GM12878 (cell line): ENCODE measurements at regions not wholly inside any gene's neighbourhood (a gene's known extent, or its start where the extent isn't known, plus 50 kb on each side); places are given as distances from the start of the nearest gene placed in this dataset.

ENCODE experiments used
- ATAC-seq: fragments of 200-7000 bp; cut with Tn5 transposase; 3 replicates; pipeline ENCODE4 v1.9.1; 2020; ENCODE audit warnings: mild to moderate bottlenecking, moderate library complexity
- BruUV-seq: library from RNA; stranded (reverse); fragments of 400-500 nt; replicated peaks from 2 replicates; lab custom pipeline; 2021; lab: Mats Ljungman, UMichigan
- CTCF ChIA-PET: fragments of 300-600 bp; sonication (Branson Sonifier 250); formaldehyde crosslinking; extraction: SDS; loops from one replicate; lab custom pipeline; 2021; ENCODE audit warnings: inconsistent platforms; lab: Yijun Ruan, JAX
- POLR2A ChIA-PET: fragments of 350-600 bp; formaldehyde crosslinking; extraction: SDS; loops from one replicate; lab custom pipeline; 2021; ENCODE audit warnings: inconsistent platforms; lab: Charles Lee
- RAD21 ChIA-PET: fragments of 300-600 bp; sonication (Branson Sonifier 250); formaldehyde crosslinking; loops from one replicate; lab custom pipeline; 2023; ENCODE audit warnings: antibody characterized with exemption; ENCODE audit not compliant: unreplicated experiment; lab: Charles Lee
- SMC1A ChIA-PET: fragments of 300-600 bp; sonication (Branson Sonifier 250); formaldehyde crosslinking; loops from one replicate; lab custom pipeline; 2023; ENCODE audit not compliant: unreplicated experiment, uncharacterized antibody; lab: Charles Lee
- DNase-seq: peaks from one replicate; pipeline ENCODE4 v3.0.0-alpha.2; 2011; ENCODE audit warnings: low read depth, low spot score
- FAIRE-seq: peaks from 3 replicates; lab custom pipeline; 2011; peaks lifted over from hg19 to GRCh38; lab: Jason Lieb, UNC
- H2AFZ ChIP-seq: 2 replicates; pipeline ENCODE4 v1.6.0; 2011; ENCODE audit warnings: low read depth, low read length, control low read depth; ENCODE audit not compliant: control insufficient read depth
- H3K27ac ChIP-seq: 2 replicates; pipeline ENCODE4 v1.5.1; 2011; ENCODE audit warnings: control low read depth; ENCODE audit not compliant: control insufficient read depth, insufficient read depth
- H3K27me3 ChIP-seq, 2 experiments: replicated peaks in 1 of 2; 2 replicates each; pipeline versions ENCODE4 v1.6.0 to v1.6.1; 2011; ENCODE audit warnings: low read length in 1 of 2; ENCODE audit not compliant: control insufficient read depth in 2 of 2, insufficient read depth in 2 of 2
- H3K36me3 ChIP-seq, 2 experiments: 2 replicates each; pipeline ENCODE4 v1.5.1; 2011; ENCODE audit warnings: low read length in 1 of 2; ENCODE audit not compliant: control insufficient read depth in 2 of 2, insufficient read depth in 2 of 2
- H3K4me1 ChIP-seq: 2 replicates; pipeline ENCODE4 v1.6.1; 2011; ENCODE audit warnings: mild to moderate bottlenecking, low read length, moderate library complexity, mixed read lengths; ENCODE audit not compliant: control insufficient read depth, insufficient read depth
- H3K4me2 ChIP-seq: 2 replicates; pipeline ENCODE4 v1.6.0; 2011; ENCODE audit warnings: control low read depth; ENCODE audit not compliant: control insufficient read depth, insufficient read depth
- H3K4me3 ChIP-seq: fragments of 200-600 bp; sonication (generic); 2 replicates; pipeline ENCODE4 v1.5.1; 2016
- H3K79me2 ChIP-seq: 2 replicates; pipeline ENCODE4 v1.6.0; 2011; ENCODE audit warnings: low read length; ENCODE audit not compliant: control insufficient read depth, insufficient read depth
- H3K9ac ChIP-seq: 2 replicates; pipeline ENCODE4 v1.8.0; 2011; ENCODE audit warnings: low read length, control low read depth, mixed read lengths; ENCODE audit not compliant: control insufficient read depth, insufficient read depth
- H3K9me3 ChIP-seq: replicated peaks from 3 replicates; pipeline ENCODE4 v1.5.1; 2011; ENCODE audit warnings: mild to moderate bottlenecking, low read length; ENCODE audit not compliant: control insufficient read depth, insufficient read depth
- H4K20me1 ChIP-seq: 2 replicates; pipeline ENCODE4 v1.6.0; 2011; ENCODE audit not compliant: control insufficient read depth, insufficient read depth
- ASH2L ChIP-seq: fragments of 300-600, 200-600 bp; sonication (generic); IDR thresholded peaks from 2 replicates; pipeline ENCODE4 v1.6.1; 2017; ENCODE audit warnings: low read depth, mild to moderate bottlenecking, borderline replicate concordance
- CHD2 ChIP-seq: IDR thresholded peaks from 2 replicates; pipeline ENCODE4 v1.6.1; 2011; ENCODE audit warnings: low read depth, low read length, improper control_type of control experiment, borderline replicate concordance
- CTCF ChIP-seq, 3 experiments: IDR thresholded peaks in 2 of 3; conservative IDR thresholded peaks in 1 of 3; 2 replicates each; pipeline ENCODE4 v1.5.1; 2011; ENCODE audit warnings: low read depth in 3 of 3, low read length in 3 of 3, mild to moderate bottlenecking in 3 of 3, control low read depth in 2 of 3, moderate library complexity in 2 of 3, inconsistent platforms in 1 of 3, mixed read lengths in 1 of 3; ENCODE audit not compliant: control insufficient read depth in 2 of 3, insufficient read depth in 1 of 3; ENCODE audit errors: extremely low read depth in 1 of 3
- JUNB ChIP-seq: IDR thresholded peaks from 2 replicates; pipeline ENCODE4 v1.6.1; 2016; ENCODE audit warnings: antibody characterized with exemption, mild to moderate bottlenecking
- JUND ChIP-seq: IDR thresholded peaks from 2 replicates; pipeline ENCODE4 v1.6.1; 2012; ENCODE audit warnings: low read depth, mild to moderate bottlenecking, low read length, improper control_type of control experiment, moderate library complexity
- MEF2A ChIP-seq: IDR thresholded peaks from 2 replicates; pipeline ENCODE4 v1.6.1; 2011; ENCODE audit warnings: low read depth, mild to moderate bottlenecking, low read length, moderate library complexity; ENCODE audit not compliant: insufficient read depth
- MEF2B ChIP-seq: fragments of 450-650 bp; IDR thresholded peaks from 2 replicates; pipeline ENCODE4 v1.6.1; 2018; ENCODE audit warnings: mild to moderate bottlenecking, moderate library complexity; ENCODE audit not compliant: partially characterized antibody, poor library complexity, severe bottlenecking
- MYB ChIP-seq: fragments of 150-350 bp; IDR thresholded peaks from 2 replicates; pipeline ENCODE4 v1.6.1; 2014; ENCODE audit warnings: mild to moderate bottlenecking, low read depth, low read length, borderline replicate concordance
- NR2C1 ChIP-seq: fragments of 450-650 bp; IDR thresholded peaks from 2 replicates; pipeline ENCODE4 v1.6.1; 2017; ENCODE audit warnings: antibody characterized with exemption, mild to moderate bottlenecking, moderate library complexity
- PRDM15 ChIP-seq: fragments of 450-650 bp; formaldehyde crosslinking; IDR thresholded peaks from 2 replicates; pipeline ENCODE4 v1.4.0; 2020; ENCODE audit warnings: mild to moderate bottlenecking, moderate library complexity
- RBBP5 ChIP-seq: fragments of 200-600 bp; sonication (generic); conservative IDR thresholded peaks from 2 replicates; pipeline ENCODE4 v1.6.1; 2016
- REST ChIP-seq: IDR thresholded peaks from 2 replicates; pipeline ENCODE4 v1.6.1; 2012; ENCODE audit warnings: mild to moderate bottlenecking, low read depth, low read length
- SMAD5 ChIP-seq: IDR thresholded peaks from 2 replicates; pipeline ENCODE4 v1.6.1; 2016; ENCODE audit warnings: antibody characterized with exemption, low read depth
- TBL1XR1 ChIP-seq: IDR thresholded peaks from 2 replicates; pipeline ENCODE4 v1.6.1; 2012; ENCODE audit warnings: low read depth, low read length, improper control_type of control experiment
- YBX1 ChIP-seq: fragments of 450-650 bp; IDR thresholded peaks from 2 replicates; pipeline ENCODE4 v1.6.1; 2016; ENCODE audit warnings: antibody characterized with exemption
- ZBED1 ChIP-seq: IDR thresholded peaks from 2 replicates; pipeline ENCODE4 v1.6.1; 2016; ENCODE audit warnings: borderline replicate concordance
- ZSCAN29 ChIP-seq: fragments of 450-650 bp; IDR thresholded peaks from 2 replicates; pipeline ENCODE4 v1.6.1; 2017; ENCODE audit warnings: mild to moderate bottlenecking, moderate library complexity
- WGBS: methylation state at CpG from one replicate; pipeline ENCODE4 v1.1.6; 2016; ENCODE audit warnings: low lambda C conversion rate; ENCODE audit not compliant: insufficient replicate concordance, insufficient coverage; ENCODE audit errors: missing lambda C conversion rate; 5-methylcytosine and 5-hydroxymethylcytosine counted together
- in situ Hi-C: fragments of 300-500 bp; cut with MboI; formaldehyde crosslinking; loops from 9 replicates; pipeline ENCODE4 v1.14.3; 2018; ENCODE audit warnings: mixed read lengths
- intact Hi-C: fragments of 100-400 bp; cut with micrococcal nuclease; formaldehyde crosslinking; loops from one replicate; pipeline ENCODE4 v1.14.2; 2022; ENCODE audit not compliant: unreplicated experiment

- no TSS peak for BruUV-seq
- Histone ChIP-seq H3K4me2 (no peak overlapping the region), H3K79me2 (no peaks in the 10 kb centered on the region), H2AFZ (no peak overlapping the region), H3K27me3 (no peaks in the 10 kb centered on the region), H4K20me1 (no peaks in the 10 kb centered on the region), H3K27ac (no peak overlapping the region), H3K9me3 (no peaks in the 10 kb centered on the region), H3K9ac (no peak overlapping the region), H3K36me3 (no peaks in the 10 kb centered on the region), H3K4me3 (no peak overlapping the region), H3K4me1 (no peaks in the 10 kb centered on the region)
- no peak for ATAC-seq
- ChIA-PET POLR2A (no interaction called here), CTCF (interaction anchor here (0.6 kb wide), 1 partner anchor 84 kb away, joined by 4 read pairs; no protein-coding TSS in a partner anchor), RAD21 (no interaction called here), SMC1A (interaction anchor here (1.1 to 1.8 kb wide), 2 partner anchors 10 to 19 kb away, joined by 3 to 4 read pairs; no protein-coding TSS in a partner anchor)
- DNase-seq = no peak
- WGBS = 3% methylated on average over 5 of the region's 5 CpGs
- intact Hi-C loops = no loop called here
- no peak for FAIRE-seq
- in situ Hi-C loops = no loop called here
- TF ChIP-seq ZBED1 = no peak
- TF ChIP-seq PRDM15 (CRISPR knock-in tag) = no peak
- TF ChIP-seq MEF2B = no peak
- no peak for TF ChIP-seq TBL1XR1
- no peak for TF ChIP-seq NR2C1
- no peak for TF ChIP-seq MYB
- TF ChIP-seq REST = no peak
- no peak for TF ChIP-seq CHD2
- TF ChIP-seq ASH2L = no peak
- no peak for TF ChIP-seq CTCF (IDR thresholded peaks at IDR 0.05 in 2 of 3, conservative IDR thresholded peaks at IDR 0.05 in 1 of 3; ENCODE audit: control insufficient read depth in 2 of 3, extremely low read depth in 1 of 3, insufficient read depth in 1 of 3, low read depth in 3 of 3, low read length in 3 of 3)
- no peak for TF ChIP-seq YBX1
- no peak for TF ChIP-seq JUNB
- TF ChIP-seq RBBP5 = no peak
- TF ChIP-seq SMAD5 = no peak
- no peak for TF ChIP-seq JUND
- TF ChIP-seq MEF2A = no peak
- TF ChIP-seq ZSCAN29 = no peak
Measured at GRCh38 chr4:33218238-33218637, 2498.1 kb downstream of the PCDH7 start.
